H1 (cell line): ENCODE measurements at regions not wholly inside any gene's neighbourhood (a gene's known extent, or its start where the extent isn't known, plus 50 kb on each side); places are given as distances from the start of the nearest gene placed in this dataset.

Experiments
- ATF2 ChIP-seq: IDR thresholded peaks from 2 replicates; pipeline ENCODE4 v1.6.1; 2012; ENCODE audit warnings: low read length, inconsistent platforms
- CBX8 ChIP-seq: fragments of 300-800, 300-1000 bp; sonication (generic); IDR thresholded peaks from 2 replicates; pipeline ENCODE4 v1.7.1; 2016; ENCODE audit warnings: low read depth, low read length, borderline replicate concordance
- EZH2 ChIP-seq: fragments of 200-600 bp; sonication (generic); IDR thresholded peaks from 2 replicates; pipeline ENCODE4 v1.7.1; 2012; ENCODE audit warnings: low read depth, mild to moderate bottlenecking, moderate library complexity, low read length, inconsistent platforms; ENCODE audit not compliant: severe bottlenecking
- TCF12 ChIP-seq: IDR thresholded peaks from 2 replicates; pipeline ENCODE4 v1.6.1; 2011; ENCODE audit warnings: low read depth, mild to moderate bottlenecking, low read length
- TF ChIP-seq, protein P1 (sequence below), 3 experiments: IDR thresholded peaks; 1 replicate in 2 of 3; 2 replicates in 1 of 3; pipeline versions ENCODE4 v1.5.1 to v1.6.1; 2011; ENCODE audit warnings: low read length in 3 of 3, mild to moderate bottlenecking in 3 of 3, inconsistent platforms in 2 of 3, low read depth in 1 of 3, moderate library complexity in 1 of 3; ENCODE audit not compliant: insufficient read depth in 1 of 3; ENCODE audit errors: control extremely low read depth in 1 of 3

- TF ChIP-seq ATF2: no peak
- TF ChIP-seq, protein P1, sequence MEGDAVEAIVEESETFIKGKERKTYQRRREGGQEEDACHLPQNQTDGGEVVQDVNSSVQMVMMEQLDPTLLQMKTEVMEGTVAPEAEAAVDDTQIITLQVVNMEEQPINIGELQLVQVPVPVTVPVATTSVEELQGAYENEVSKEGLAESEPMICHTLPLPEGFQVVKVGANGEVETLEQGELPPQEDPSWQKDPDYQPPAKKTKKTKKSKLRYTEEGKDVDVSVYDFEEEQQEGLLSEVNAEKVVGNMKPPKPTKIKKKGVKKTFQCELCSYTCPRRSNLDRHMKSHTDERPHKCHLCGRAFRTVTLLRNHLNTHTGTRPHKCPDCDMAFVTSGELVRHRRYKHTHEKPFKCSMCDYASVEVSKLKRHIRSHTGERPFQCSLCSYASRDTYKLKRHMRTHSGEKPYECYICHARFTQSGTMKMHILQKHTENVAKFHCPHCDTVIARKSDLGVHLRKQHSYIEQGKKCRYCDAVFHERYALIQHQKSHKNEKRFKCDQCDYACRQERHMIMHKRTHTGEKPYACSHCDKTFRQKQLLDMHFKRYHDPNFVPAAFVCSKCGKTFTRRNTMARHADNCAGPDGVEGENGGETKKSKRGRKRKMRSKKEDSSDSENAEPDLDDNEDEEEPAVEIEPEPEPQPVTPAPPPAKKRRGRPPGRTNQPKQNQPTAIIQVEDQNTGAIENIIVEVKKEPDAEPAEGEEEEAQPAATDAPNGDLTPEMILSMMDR (IDR thresholded peaks at IDR 0.05; ENCODE audit: control extremely low read depth in 1 of 3, insufficient read depth in 1 of 3, low read depth in 1 of 3, low read length in 3 of 3): no peak
- TF ChIP-seq CBX8: no peak
- TF ChIP-seq EZH2: no peak
- TF ChIP-seq TCF12: no peak
Measured at GRCh38 chr15:69586721-69587120, 134.1 kb downstream of the RPLP1 start.
